Head of caudate nucleus (tissue), 42 donors: ENCODE measurements at regions not wholly inside any gene's neighbourhood (a gene's known extent, or its start where the extent isn't known, plus 50 kb on each side); places are given as distances from the start of the nearest gene placed in this dataset.

Source experiments
- DNase-seq, 42 donors: peaks; one replicate each; pipeline versions ENCODE4 v3.0.0 to v3.0.0-alpha.2; 2020 to 2021; ENCODE audit warnings: mixed read lengths in 7 of 42
- intact Hi-C: fragments of 100-400 bp; cut with DNase I; formaldehyde crosslinking; loops from one replicate; pipeline ENCODE4 v1.15.0; 2022

GRCh38 chr13:99803141-99803540 lies 168.4 kb downstream of the ZIC5 start:
- peak in 20 of 42 donors; percentile 10 to 64 (median 28) for DNase-seq
- intact Hi-C loops = no loop called here

DNA sequence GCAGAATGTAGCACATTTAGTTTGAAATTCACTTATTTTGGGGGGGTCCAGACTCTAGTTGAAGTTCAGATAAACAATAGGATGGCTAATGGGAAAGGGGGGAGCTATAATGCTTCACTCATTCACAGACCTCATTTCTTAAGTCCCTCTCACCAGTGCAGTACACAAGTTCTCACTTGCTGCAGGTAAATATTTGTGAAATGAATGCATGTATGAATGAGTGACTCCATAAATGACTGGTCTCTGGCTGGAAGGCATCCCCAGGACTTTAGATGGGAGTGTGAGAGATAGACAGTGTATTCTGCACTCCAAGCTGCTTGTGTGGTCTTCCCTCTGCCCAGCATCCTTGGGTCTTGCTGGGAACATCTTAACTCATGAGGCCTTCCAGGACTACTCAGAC lies 169.2 kb downstream of the ZIC5 start:
- no peak for DNase-seq
- intact Hi-C loops = no loop called here

GRCh38 chr13:99800951-99801350 lies 170.6 kb downstream of the ZIC5 start:
- intact Hi-C loops = no loop called here
- no peak for DNase-seq

GRCh38 chr13:99800011-99800410 lies 171.6 kb downstream of the ZIC5 start:
- DNase-seq = no peak
- intact Hi-C loops = no loop called here

GRCh38 chr13:99798756-99799155 lies 172.8 kb downstream of the ZIC5 start:
- intact Hi-C loops = no loop called here

GRCh38 chr13:99797691-99798090 lies 173.9 kb downstream of the ZIC5 start:
- DNase-seq = no peak
- intact Hi-C loops = no loop called here

More at GRCh38 chr13:99798756-99799155, 172.8 kb downstream of the ZIC5 start:
- no peak for DNase-seq

- intact Hi-C loops = no loop called here
- DNase-seq = peak in 2 of 42 donors; percentile 12 to 22
Measured at GRCh38 chr13:99796175-99796819, 175.3 kb downstream of the ZIC5 start.

DNA sequence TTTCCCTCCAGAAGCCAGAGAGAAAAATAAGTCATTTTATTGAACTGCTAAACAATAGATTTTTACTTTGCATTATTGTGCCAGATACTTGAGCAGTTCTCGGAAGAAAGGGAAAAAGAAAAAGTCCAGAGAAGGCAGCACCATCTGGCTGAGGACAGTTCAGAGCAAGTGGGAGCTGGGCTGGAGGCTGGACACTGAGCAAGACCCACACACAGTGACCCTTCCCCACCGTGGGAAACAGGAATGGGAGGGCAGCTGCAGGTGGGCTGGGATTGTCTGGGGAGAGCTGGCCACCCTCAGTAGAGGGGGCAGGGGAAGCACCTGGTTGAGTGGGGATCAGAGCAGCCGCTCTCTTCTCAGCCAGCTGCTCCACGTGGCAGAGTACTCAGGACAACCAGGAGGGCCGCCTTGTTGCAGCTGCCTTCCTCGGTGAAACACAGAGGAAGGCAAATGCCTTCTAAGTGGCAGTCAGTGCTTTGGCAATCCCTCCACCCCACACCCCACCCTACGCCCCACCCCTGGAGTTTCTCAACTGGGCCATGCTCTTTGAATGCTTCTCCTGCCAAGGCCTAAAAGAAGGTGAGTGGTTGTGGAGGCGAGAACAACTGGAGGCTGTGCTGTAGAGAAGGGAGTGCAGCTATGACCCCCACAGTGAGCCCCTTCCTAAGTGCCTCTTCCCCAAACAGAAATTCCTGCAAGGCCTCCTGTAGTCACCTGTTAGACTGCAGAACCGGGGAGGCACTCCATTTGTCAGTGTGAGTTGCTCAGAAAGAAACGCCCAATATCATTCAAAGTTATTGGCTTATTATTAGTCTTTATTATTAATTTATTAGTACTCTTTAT lies 179.3 kb downstream of the ZIC5 start:
- intact Hi-C loops = no loop called here
- no peak for DNase-seq

DNA sequence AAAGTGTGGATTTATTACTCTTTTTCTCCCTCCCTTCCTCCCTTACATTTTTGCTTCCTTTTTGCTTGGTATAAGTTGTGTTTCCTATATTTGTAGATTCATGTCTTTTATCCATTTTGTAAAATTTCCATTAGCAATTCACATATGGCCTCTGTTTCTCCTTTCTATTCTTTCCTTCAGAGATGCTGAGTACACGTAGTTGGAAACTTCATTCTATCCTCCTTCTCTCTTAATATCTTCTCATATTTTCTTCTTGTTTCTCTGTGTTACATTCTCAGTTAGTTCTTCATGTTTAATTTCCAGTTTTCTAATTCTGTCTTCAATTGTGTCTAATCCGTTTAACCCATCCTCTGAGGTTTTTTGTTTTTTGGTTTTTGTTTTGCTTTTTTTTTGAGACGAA lies 188.9 kb downstream of the ZIC5 start:
- DNase-seq = no peak
- intact Hi-C loops = no loop called here

DNA sequence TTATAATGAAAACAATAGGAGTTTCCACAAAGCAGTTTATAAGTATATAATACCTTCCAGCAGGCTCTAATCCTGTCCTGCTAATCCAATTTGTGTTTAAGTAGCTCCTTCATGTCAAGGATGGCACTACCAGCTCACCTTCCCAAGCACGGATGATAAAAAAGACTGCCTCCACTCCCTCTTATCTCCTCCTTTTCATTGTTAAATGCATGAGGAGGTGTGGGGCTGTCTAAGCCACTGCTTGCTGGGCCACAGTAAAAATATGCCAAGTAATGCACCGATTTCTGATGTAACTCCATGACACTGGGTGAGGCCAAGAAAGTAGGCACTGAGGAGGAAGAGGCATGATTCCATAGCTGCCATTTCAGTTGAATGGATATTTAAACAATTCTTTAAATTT lies 193.1 kb downstream of the ZIC5 start:
- intact Hi-C loops = no loop called here
- DNase-seq = no peak

DNA sequence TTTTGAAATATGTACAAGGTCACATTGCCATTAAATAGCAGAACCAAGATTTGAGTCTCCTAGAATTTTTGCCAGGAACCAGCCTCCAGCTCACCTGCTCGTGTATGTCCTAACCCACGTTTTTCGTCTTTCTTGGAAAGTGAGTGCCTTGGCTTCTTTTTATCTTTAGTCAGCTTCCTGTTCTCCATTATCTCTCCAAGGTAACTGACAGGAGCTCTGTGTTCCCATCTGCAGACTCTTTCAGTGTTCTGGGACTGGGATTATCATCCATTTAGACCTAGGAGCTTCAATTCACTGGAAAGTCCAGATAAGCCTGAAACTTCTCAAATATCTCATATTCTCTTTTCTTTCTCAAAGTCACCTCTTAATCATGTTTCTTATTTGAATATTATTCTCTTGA lies 193.7 kb downstream of the ZIC5 start:
- no peak for DNase-seq
- intact Hi-C loops = no loop called here

GRCh38 chr13:99774644-99775043 lies 196.9 kb downstream of the ZIC5 start:
- DNase-seq = no peak
- intact Hi-C loops = no loop called here

- DNase-seq = no peak
- intact Hi-C loops = no loop called here
Measured at GRCh38 chr13:99768986-99769385, 202.6 kb downstream of the ZIC5 start.

GRCh38 chr13:99766641-99767045 lies 204.9 kb downstream of the ZIC5 start:
- no peak for DNase-seq
- intact Hi-C loops = no loop called here

- intact Hi-C loops = no loop called here
- no peak for DNase-seq
Measured at GRCh38 chr13:99765869-99766268, 205.7 kb downstream of the ZIC5 start.

DNA sequence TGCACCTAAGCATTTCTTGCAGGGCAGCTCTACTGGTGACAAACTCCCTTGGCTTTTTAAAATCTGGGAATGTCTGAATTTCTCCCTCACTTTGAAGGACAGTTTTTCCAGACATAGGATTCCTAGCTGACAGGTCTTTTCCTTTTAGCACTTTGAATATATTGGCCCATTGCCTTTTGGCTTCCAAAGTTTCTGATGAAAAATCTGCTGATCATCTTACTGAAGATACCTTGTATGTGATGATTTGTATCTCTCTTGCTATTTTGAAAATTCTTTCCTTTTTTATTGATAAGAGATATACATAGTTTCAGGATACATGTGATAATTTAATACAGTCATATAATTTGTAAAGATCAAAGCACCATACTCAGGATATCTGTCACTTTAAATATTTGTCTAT lies 211.1 kb downstream of the ZIC5 start:
- intact Hi-C loops = no loop called here
- no peak for DNase-seq

GRCh38 chr13:99759163-99759552 lies 212.4 kb downstream of the ZIC5 start:
- DNase-seq = no peak
- intact Hi-C loops = no loop called here

GRCh38 chr13:99758460-99759162 lies 213.0 kb downstream of the ZIC5 start:
- DNase-seq = no peak
- intact Hi-C loops = no loop called here

DNA sequence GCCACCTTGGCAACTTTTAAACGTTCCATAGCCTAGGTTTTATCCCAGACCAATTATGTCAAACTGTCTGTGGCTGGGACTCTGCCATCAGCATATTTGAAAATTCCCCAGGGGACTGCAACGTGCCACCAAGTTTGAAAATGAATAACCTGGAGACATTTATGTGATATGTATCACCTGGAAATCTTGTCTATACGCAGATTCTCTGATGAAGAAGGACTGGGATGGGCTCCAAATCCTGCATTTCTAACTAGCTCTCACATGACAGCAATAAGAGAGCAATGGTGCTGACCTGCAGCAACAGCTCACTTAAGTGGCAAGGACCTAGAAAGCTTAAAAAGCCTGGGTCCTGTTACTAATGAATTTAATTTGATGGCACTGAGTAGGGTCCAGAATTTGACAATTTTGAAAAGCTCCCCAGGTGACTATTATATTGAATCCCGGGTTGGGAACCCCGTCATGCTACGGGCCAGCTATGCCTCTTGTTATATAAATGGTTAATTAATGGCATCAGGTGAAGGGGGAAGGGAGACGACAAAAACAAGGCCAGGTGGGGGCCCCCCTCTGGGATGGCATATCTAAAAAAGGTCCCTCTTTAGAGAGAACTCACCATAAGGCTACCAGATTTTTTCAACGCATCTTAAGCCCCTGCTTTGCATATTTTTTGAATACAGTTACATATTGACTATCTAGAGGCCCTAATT lies 213.7 kb downstream of the ZIC5 start:
- DNase-seq = no peak

GRCh38 chr13:99756281-99756680 lies 215.3 kb downstream of the ZIC5 start:
- DNase-seq = no peak
- intact Hi-C loops = no loop called here

More for the DNA sequence above, 213.7 kb downstream of the ZIC5 start:
- intact Hi-C loops = no loop called here
